Fibroblast of skin of left biceps (primary cell): ENCODE measurements at regions not wholly inside any gene's neighbourhood (a gene's known extent, or its start where the extent isn't known, plus 50 kb on each side); places are given as distances from the start of the nearest gene placed in this dataset.

Experiments used
- DNase-seq, 2 experiments: peaks; one replicate each; pipeline ENCODE4 v3.0.0-alpha.2; 2013; ENCODE audit warnings: low read depth in 2 of 2

GRCh38 chr6:94372229-94372628 lies 952.9 kb upstream of the EPHA7 start:
- DNase-seq, result no peak

DNA sequence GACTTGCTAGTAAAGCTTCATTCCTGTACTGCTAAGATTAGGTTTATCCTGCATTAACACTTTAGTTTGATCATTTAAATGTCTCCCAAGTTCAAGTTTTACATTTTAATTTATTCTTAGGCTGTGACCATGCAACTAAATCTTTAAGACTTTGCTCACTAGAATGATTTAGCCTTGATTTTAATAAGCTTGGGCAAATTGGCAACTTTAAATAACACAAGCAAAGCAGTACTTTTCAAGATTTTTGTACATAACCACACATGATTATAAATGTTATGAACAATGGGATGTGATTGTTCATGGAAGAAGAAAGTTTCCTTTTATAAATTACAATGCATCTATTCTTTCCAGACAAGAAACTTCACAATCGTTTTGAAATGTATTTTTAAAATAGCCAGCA lies 948.0 kb upstream of the EPHA7 start:
- DNase-seq, result no peak

- DNase-seq, result no peak
These were observed 942.9 kb upstream of the EPHA7 start for GRCh38 chr6:94362061-94362864.

DNA sequence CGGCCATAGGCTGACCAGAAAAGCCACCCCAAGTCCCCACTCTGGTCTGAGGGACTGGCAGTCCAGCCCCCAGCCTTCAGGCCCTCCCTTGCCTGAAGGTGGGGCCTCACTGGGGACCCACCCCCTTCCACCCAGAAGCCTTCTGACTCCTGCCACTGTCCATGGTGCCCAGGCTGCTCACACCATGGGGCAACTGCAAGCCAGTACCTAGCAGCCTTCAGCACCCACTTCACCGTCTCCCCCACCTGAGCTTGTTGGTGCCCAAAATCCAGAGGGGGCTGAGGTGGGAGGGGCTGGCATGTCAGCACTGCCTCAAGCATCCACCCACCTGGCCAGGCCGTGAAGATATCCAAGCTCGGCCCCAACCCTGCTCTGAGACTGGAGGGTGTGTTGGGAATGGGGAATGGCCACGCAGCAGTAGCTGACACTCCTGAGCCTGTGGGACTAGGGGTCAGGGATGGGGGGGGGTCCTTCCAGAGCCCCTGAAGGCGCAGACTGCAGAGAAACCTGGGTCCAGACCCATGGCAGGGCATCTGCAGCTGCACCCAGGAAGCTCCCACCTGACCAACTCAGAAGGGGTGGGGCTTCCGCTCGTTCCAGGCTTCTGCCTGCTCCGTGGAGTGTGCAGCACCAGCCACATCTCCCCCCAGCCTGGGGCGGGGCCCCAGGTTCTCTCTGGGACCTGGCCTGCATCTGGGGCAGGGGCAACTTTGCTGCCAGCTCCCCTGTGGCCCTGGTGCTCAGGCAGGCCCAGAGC lies 942.1 kb upstream of the EPHA7 start:
- no peak for DNase-seq

- DNase-seq, result no peak
These were observed 938.1 kb upstream of the EPHA7 start for GRCh38 chr6:94357381-94357980.

- DNase-seq, result no peak
These were observed 931.5 kb upstream of the EPHA7 start for GRCh38 chr6:94350833-94351232.

DNA sequence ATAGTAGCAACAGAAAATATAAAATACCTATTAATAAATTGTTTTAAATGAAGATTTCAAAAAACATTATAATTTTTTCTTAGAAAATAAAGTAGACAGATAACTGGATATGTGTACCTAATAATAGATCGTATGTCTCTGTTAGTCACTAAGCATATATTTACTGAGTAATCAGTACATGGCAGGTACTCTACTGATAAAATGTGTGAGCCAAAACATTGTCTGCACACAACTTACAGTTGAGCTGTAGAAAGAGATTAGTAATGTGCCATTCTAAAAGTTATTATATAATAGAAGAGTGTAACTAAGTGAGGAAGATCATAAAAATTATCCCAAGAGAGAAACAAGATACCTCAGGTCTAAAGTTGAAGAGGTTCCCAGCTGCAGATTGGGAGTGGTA lies 929.9 kb upstream of the EPHA7 start:
- no peak for DNase-seq

- no peak for DNase-seq
These were observed 925.5 kb upstream of the EPHA7 start for GRCh38 chr6:94344866-94345265.

DNA sequence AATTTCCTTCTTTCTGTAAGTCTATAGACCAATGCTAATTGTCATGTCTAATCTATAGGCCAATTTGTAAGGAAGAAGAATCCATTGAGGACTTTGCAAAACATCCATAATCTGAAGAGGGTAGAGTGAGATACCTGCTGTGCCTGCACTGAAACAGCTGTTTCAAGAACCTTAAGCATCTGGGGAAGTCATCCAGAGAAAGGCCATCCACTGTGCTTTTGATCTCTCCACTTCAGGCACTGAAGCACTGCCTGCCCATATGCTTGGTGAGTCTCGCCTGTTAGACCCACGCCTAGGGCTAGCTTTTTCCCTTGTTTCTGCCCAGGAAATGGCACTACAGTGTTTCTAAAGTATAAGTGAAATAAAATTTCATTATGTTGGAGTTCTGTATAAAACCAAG lies 921.8 kb upstream of the EPHA7 start:
- DNase-seq, result no peak

DNA sequence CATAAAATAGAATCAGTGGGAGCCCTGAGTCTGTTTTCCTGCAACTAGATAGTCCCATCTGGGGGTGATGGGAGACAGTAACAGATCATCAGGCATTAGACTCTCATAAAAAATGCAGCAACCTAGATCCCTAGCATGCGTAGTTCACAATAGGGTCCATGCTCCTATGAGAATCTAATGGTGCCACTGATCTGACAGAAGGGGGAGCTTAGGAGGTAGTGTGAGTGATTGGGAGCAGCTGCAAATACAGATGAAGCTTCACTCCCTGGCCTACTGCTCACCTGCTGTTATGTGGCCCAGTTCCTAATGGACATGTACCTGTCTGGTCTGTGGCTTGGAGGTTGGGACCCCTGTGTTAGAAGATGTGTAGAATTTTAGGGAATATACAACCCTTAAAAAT lies 904.5 kb upstream of the EPHA7 start:
- DNase-seq, result no peak

DNA sequence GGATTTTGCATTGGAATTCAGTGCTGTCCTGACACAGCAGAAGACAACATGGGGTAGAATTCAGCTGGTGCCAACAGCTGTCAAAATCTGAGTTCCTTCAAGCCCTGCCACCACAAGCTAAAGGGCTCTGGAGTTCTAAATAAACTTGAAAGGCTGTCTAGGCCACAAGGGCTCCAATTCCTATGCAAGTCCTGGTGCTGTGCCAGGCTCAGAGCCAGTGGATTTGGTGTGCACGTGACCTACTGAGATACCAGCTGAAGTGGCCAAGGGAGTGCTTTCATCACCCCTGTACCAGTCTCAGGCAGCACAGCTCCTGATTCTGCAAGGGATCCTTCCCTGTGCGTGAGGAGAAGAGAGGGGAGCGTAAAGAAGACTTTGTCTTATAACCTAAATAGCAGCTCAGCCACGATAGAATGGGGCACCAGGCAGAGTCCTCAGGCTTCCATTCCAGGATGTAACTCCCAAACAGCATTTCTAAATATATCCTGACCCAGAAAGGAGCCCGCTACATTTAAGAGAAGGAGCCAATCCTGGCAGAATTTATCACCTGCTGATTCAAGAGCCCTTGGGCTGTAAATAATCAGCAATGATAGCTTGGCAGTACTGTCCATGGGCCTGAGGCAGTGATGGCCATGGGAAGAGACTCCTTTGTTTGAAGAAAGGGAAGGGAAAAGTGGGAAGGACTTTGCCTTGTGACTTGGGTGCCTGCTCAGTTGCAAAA lies 881.2 kb upstream of the EPHA7 start:
- no peak for DNase-seq

GRCh38 chr6:94289131-94289530 lies 869.8 kb upstream of the EPHA7 start:
- no peak for DNase-seq

GRCh38 chr6:94278146-94278545 lies 858.8 kb upstream of the EPHA7 start:
- no peak for DNase-seq

GRCh38 chr6:94272327-94272726 lies 853.0 kb upstream of the EPHA7 start:
- no peak for DNase-seq

DNA sequence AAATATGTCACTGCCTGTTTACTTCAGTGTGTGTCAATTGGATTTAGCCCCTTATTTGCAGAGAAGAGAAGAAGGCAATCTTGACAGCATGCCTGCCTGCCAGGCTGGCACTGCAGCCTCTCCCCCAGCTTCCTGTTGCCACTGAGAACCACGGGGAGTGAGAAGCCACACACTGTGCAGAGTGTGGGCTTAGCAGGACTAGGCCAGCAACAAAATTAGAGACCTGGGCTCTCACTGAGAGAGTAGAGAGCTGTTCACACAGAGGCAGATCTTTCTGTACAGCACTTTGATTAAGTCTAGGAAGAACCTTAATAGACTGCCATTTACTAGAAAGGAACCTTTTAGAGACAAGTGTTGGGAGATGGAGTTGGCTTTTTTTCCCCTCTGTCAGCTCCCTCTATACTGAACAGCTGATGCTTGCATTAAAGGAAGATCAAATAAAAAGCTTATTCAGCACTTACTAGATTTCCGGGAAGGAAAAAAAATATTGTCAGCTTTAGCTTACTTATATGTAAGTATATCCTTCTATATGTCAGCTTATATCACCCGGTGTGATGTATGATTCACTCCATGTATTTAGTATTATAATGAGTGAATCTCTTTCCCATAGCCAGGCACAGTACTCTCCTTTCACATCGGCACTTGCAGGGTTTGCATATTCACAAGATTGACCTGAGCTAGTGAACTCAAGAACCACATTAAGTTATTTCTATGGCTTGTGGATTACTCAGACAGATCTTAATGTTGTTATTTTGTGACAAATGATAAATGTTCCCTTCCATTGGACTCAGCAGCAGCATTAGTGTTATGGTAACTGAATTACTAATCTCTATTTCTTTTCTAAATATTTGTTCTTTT lies 851.0 kb upstream of the EPHA7 start:
- no peak for DNase-seq

GRCh38 chr6:94269256-94269655 lies 849.9 kb upstream of the EPHA7 start:
- DNase-seq, result no peak

- DNase-seq, result no peak
These were observed 841.4 kb upstream of the EPHA7 start for GRCh38 chr6:94260765-94261164.

DNA sequence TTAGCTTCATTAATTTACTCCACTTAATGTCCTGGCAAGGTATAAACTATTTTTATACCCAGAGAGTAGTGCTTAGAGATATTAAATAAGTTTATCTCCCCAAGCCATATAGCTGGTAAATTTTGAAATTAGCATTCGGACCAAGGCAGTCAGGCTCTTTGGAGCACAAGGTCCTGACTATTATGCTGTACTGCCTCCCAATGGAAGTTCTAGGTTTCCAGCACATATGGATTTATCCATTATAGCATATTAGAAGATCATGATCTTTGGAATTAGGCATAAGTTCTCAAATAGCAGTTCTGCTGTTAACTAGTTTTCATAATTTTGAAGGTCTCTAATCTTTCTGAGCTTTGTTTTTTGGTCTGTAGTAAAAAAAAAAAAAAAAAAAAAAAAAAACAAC lies 835.3 kb upstream of the EPHA7 start:
- DNase-seq, result no peak

- no peak for DNase-seq
These were observed 832.5 kb upstream of the EPHA7 start for GRCh38 chr6:94251878-94252277.

- no peak for DNase-seq
These were observed 826.0 kb upstream of the EPHA7 start for GRCh38 chr6:94245395-94245794.

- no peak for DNase-seq
These were observed 819.5 kb upstream of the EPHA7 start for GRCh38 chr6:94238868-94239267.
